Erythroblast (primary cell): ENCODE measurements at regions not wholly inside any gene's neighbourhood (a gene's known extent, or its start where the extent isn't known, plus 50 kb on each side); places are given as distances from the start of the nearest gene placed in this dataset.
"Not testable (repeated sequence)": the region's sequence is repeated elsewhere in the genome, so short reads cannot be mapped to it uniquely, and the experiment has no call there.

ENCODE experiments used
- DNase-seq, 2 experiments: peaks; one replicate each; lab custom pipeline; 2025; lab: John Stamatoyannopoulos, UW
- GATA1 ChIP-seq: IDR thresholded peaks from 2 replicates; pipeline ENCODE4 v1.6.1; 2011; ENCODE audit warnings: low read depth, mild to moderate bottlenecking, control low read depth, low read length, moderate library complexity
- POLR2A ChIP-seq: IDR thresholded peaks from 2 replicates; pipeline ENCODE4 v1.6.1; 2011; ENCODE audit warnings: mild to moderate bottlenecking, low read length

GRCh38 chr22:49350441-49351121 lies 477.1 kb downstream of the BRD1 start:
- TF ChIP-seq POLR2A (no peak), GATA1 (no peak)
- DNase-seq = no peak

GRCh38 chr22:49349841-49350381 lies 477.8 kb downstream of the BRD1 start:
- TF ChIP-seq POLR2A = no peak
- no peak for TF ChIP-seq GATA1
- DNase-seq = no peak

GRCh38 chr22:49349181-49349835 lies 478.4 kb downstream of the BRD1 start:
- no peak for TF ChIP-seq GATA1
- TF ChIP-seq POLR2A = no peak
- DNase-seq = no peak

GRCh38 chr22:49348631-49349030 lies 479.0 kb downstream of the BRD1 start:
- TF ChIP-seq POLR2A = no peak
- TF ChIP-seq GATA1 = no peak
- DNase-seq = no peak

- DNase-seq = no peak
- no peak for TF ChIP-seq GATA1
- TF ChIP-seq POLR2A = no peak
Observed at GRCh38 chr22:49347376-49347775, 480.3 kb downstream of the BRD1 start.

- TF ChIP-seq POLR2A = no peak
- TF ChIP-seq GATA1 = no peak
- DNase-seq = no peak
Observed at GRCh38 chr22:49345896-49346295, 481.8 kb downstream of the BRD1 start.

- no peak for TF ChIP-seq GATA1
- no peak for TF ChIP-seq POLR2A
Observed at GRCh38 chr22:49344656-49345055, 483.0 kb downstream of the BRD1 start.

GRCh38 chr22:49344161-49344560 lies 483.5 kb downstream of the BRD1 start:
- TF ChIP-seq GATA1 (no peak), POLR2A (no peak)
- DNase-seq = no peak

More at GRCh38 chr22:49344656-49345055, 483.0 kb downstream of the BRD1 start:
- DNase-seq = no peak

- no peak for DNase-seq
- TF ChIP-seq GATA1 (no peak), POLR2A (no peak)
Observed at GRCh38 chr22:49340406-49340805, 487.3 kb downstream of the BRD1 start.

GRCh38 chr22:49336483-49336882 lies 491.2 kb downstream of the BRD1 start:
- not testable (repeated sequence) for DNase-seq

GRCh38 chr22:49334976-49335375 lies 492.7 kb downstream of the BRD1 start:
- TF ChIP-seq POLR2A (no peak), GATA1 (no peak)
- no peak for DNase-seq

- no peak for DNase-seq
- TF ChIP-seq POLR2A = no peak
- TF ChIP-seq GATA1 = no peak
Observed at GRCh38 chr22:49334449-49334789, 493.3 kb downstream of the BRD1 start.

- TF ChIP-seq GATA1 (no peak), POLR2A (no peak)
- no peak for DNase-seq
Observed at GRCh38 chr22:49333206-49333605, 494.5 kb downstream of the BRD1 start.

GRCh38 chr22:49332691-49333090 lies 495.0 kb downstream of the BRD1 start:
- no peak for DNase-seq
- TF ChIP-seq POLR2A (no peak), GATA1 (no peak)

- TF ChIP-seq GATA1 (no peak), POLR2A (no peak)
- DNase-seq = no peak
Observed at GRCh38 chr22:49331878-49332277, 495.8 kb downstream of the BRD1 start.
